ENCODE measurements at regions not wholly inside any gene's neighbourhood (a gene's known extent, or its start where the extent isn't known, plus 50 kb on each side); places are given as distances from the start of the nearest gene placed in this dataset.

- Histone ChIP-seq H3K4me1 (peaks cover 4% of the 10 kb centered on the region), H3K9me3 (no peaks in the 10 kb centered on the region), H3K36me3 (no peaks in the 10 kb centered on the region), H3K27ac (no peak overlapping the region), H3K4me3 (no peak overlapping the region), H3K27me3 (no peaks in the 10 kb centered on the region)
- WGBS: 76% methylated on average over 4 of the region's 5 CpGs
- TF ChIP-seq POLR2A (IDR thresholded peaks at IDR 0.05) (no peak), EP300 (IDR thresholded peaks at IDR 0.05) (no peak), CTCF (IDR thresholded peaks at IDR 0.05) (no peak), POLR2AphosphoS5 (IDR thresholded peaks at IDR 0.05) (no peak)
- no peak for DNase-seq (ENCODE audit: low spot score in 2 of 2)
Observed at GRCh38 chr4:137663251-137664045, 131.2 kb upstream of the PCDH18 start.

- no peak for DNase-seq (ENCODE audit: low spot score in 2 of 2)
- H3K36me3 ChIP-seq: no peaks in the 10 kb centered on the region
- no peak for TF ChIP-seq POLR2AphosphoS5 (IDR thresholded peaks at IDR 0.05)
- no peak for TF ChIP-seq CTCF (IDR thresholded peaks at IDR 0.05)
- TF ChIP-seq EP300 (IDR thresholded peaks at IDR 0.05): no peak
- TF ChIP-seq POLR2A (IDR thresholded peaks at IDR 0.05): no peak
- no peak overlapping the region for H3K4me3 ChIP-seq
- H3K9me3 ChIP-seq: no peaks in the 10 kb centered on the region
- no peaks in the 10 kb centered on the region for H3K27me3 ChIP-seq
- WGBS: 96% methylated on average over 2 of the region's 2 CpGs
- H3K4me1 ChIP-seq: peaks cover 4% of the 10 kb centered on the region
- no peak overlapping the region for H3K27ac ChIP-seq
Observed at GRCh38 chr4:137661693-137662092, 129.4 kb upstream of the PCDH18 start.

GRCh38 chr4:137660211-137660610, 127.9 kb upstream of the PCDH18 start:
- WGBS: 64% methylated on average over 4 of the region's 4 CpGs
- H3K27ac ChIP-seq: no peak overlapping the region
- H3K36me3 ChIP-seq: no peaks in the 10 kb centered on the region
- no peaks in the 10 kb centered on the region for H3K27me3 ChIP-seq
- H3K4me1 ChIP-seq: peaks cover 4% of the 10 kb centered on the region
- TF ChIP-seq CTCF (IDR thresholded peaks at IDR 0.05) (no peak), POLR2A (IDR thresholded peaks at IDR 0.05) (no peak), EP300 (IDR thresholded peaks at IDR 0.05) (no peak), POLR2AphosphoS5 (IDR thresholded peaks at IDR 0.05) (no peak)
- no peak overlapping the region for H3K4me3 ChIP-seq
- no peaks in the 10 kb centered on the region for H3K9me3 ChIP-seq
- no peak for DNase-seq (ENCODE audit: low spot score in 2 of 2)

- TF ChIP-seq POLR2A (IDR thresholded peaks at IDR 0.05): no peak
- no peak for TF ChIP-seq POLR2AphosphoS5 (IDR thresholded peaks at IDR 0.05)
- TF ChIP-seq CTCF (IDR thresholded peaks at IDR 0.05): no peak
- TF ChIP-seq EP300 (IDR thresholded peaks at IDR 0.05): no peak
- H3K27me3 ChIP-seq: no peaks in the 10 kb centered on the region
- H3K4me1 ChIP-seq: peaks cover 4% of the 10 kb centered on the region
- H3K36me3 ChIP-seq: no peaks in the 10 kb centered on the region
- no peak overlapping the region for H3K27ac ChIP-seq
- 16% methylated on average over 1 of the region's 1 CpG for WGBS
- no peaks in the 10 kb centered on the region for H3K9me3 ChIP-seq
- H3K4me3 ChIP-seq: no peak overlapping the region
- DNase-seq (ENCODE audit: low spot score in 2 of 2): no peak
Observed at GRCh38 chr4:137659431-137659830, 127.1 kb upstream of the PCDH18 start.

GRCh38 chr4:137656661-137657060, 124.4 kb upstream of the PCDH18 start:
- TF ChIP-seq CTCF (IDR thresholded peaks at IDR 0.05) (no peak), POLR2A (IDR thresholded peaks at IDR 0.05) (no peak), EP300 (IDR thresholded peaks at IDR 0.05) (no peak), POLR2AphosphoS5 (IDR thresholded peaks at IDR 0.05) (no peak)
- Histone ChIP-seq H3K27ac (no peak overlapping the region), H3K27me3 (no peaks in the 10 kb centered on the region), H3K36me3 (no peaks in the 10 kb centered on the region), H3K4me1 (no peaks in the 10 kb centered on the region), H3K4me3 (no peak overlapping the region), H3K9me3 (no peaks in the 10 kb centered on the region)
- WGBS: 66% methylated on average over 2 of the region's 2 CpGs
- no peak for DNase-seq (ENCODE audit: low spot score in 2 of 2)

Data from suprapubic skin (tissue), 4 donors.